HTR-8/SVneo (cell line): ENCODE measurements at regions not wholly inside any gene's neighbourhood (a gene's known extent, or its start where the extent isn't known, plus 50 kb on each side); places are given as distances from the start of the nearest gene placed in this dataset.

Experiments used
- DNase-seq: peaks from one replicate; pipeline ENCODE4 v3.0.0; 2011; ENCODE audit warnings: low spot score, mixed read lengths; ENCODE audit not compliant: insufficient read length
- FAIRE-seq: peaks from 2 replicates; lab custom pipeline; 2011; peaks lifted over from hg19 to GRCh38; lab: Jason Lieb, UNC

DNA sequence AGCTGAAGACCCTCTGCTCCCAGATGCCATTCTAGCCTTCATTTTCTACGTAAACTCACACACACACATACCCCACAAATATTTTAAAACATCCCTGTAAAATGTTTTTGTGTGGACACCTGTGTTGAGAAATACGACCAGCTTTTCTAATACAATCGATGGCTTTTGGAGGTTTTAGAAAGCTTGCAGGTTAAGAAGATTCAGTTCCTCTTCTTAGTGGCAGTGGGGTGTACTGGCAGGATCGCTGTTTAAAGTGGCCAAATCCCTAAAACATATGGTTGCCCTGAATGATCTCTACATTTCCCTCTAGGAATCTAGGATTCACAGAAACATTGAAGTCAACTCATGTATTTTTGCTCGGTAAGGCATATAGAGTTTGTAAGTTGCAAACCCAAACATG is 236.3 kb downstream of the NSG2 start:
- DNase-seq (no peak), FAIRE-seq (no peak)

DNA sequence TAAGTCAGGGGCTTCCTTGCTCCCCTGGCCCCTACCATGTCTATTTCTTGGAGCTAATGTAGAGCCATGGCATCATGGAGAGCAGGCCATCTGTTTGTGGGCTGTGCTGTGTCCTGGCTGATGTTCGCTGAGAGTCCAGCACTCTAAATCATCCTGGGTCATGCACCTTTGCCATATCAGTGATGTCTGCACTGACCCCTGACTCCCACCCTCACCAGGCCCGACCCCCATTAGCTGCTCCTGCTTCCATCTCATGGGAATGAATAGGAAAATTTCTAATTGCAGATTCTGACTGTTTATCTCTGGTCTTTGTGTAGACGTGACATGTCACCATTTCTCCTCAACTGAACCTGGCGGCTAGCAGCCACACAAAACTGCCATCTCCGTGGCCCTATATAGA is 236.9 kb downstream of the NSG2 start:
- DNase-seq, result no peak
- no peak for FAIRE-seq

DNA sequence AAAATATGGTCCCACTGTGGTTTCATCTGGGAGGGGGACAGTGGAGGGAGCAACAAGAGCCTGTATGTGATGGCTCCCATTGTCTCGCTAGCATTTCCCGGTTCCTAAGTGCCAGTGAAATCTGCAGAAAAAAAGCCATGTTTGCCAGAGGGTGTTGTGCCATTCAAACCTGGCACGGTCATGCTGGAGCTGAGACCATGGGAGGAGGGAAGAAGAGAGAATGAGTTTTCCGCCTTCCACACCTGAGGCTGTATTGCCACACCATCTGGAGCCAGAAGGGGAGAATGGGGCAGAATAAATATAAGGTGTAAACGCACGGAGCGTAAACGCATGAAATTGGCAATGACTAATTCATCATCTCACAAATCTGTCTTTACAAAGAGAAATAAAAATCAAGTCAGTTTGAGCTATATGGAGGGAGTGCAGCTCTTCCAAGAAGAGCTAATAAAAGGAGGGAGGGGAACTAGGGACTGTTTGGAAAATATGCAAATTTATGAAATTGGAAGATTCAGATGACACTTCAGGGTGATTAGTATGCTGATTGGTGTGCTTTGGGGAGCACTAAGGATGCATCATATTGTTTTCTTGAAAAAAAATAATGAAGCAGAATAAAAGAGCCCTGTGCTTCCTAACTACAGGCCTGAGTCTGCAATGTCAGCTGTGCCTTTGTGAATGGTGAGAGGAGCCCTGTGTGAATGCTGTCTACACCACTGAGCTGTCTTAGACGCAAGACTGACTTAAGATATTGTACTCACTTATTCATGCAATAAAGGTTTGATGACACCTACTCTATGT is 237.9 kb downstream of the NSG2 start:
- no peak for DNase-seq
- no peak for FAIRE-seq

DNA sequence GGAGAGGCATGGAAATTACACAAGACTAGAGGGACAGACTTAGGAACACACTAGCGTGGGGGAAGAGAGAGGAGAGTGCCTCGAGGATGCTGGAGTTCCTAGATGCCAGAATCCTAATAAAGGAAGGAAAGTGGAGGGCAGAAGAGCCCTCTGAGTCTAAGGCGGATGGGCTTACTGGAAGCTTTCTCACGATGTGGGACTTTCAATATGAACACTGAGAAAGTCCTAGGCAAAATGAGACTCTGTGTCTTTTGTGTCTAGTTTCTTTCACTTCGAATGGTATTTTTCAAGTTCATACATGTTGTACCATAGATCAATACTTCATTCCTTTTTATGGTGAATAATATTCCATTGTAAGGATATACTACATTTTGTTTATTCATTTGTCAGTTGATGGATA is 239.4 kb downstream of the NSG2 start:
- FAIRE-seq, result no peak
- DNase-seq, result no peak

DNA sequence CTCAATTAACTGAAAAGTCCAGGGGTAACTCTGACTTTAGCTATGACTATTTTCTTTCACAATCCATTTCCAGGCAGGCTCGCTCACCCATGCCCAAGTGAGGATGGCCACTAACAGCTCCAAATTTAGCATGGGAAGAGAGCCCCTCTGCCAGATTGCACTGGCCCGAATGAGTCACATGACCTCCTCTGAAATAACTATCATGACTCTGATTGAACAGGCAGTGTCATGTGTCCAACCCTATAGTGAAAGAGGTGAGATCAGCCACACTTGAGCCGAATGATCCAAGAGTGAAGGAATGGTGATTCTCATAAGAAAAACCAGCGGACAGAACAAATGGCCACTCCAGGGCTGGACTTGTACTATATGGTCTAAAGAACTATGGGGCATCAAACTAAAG is 242.3 kb downstream of the NSG2 start:
- DNase-seq (no peak), FAIRE-seq (no peak)

DNA sequence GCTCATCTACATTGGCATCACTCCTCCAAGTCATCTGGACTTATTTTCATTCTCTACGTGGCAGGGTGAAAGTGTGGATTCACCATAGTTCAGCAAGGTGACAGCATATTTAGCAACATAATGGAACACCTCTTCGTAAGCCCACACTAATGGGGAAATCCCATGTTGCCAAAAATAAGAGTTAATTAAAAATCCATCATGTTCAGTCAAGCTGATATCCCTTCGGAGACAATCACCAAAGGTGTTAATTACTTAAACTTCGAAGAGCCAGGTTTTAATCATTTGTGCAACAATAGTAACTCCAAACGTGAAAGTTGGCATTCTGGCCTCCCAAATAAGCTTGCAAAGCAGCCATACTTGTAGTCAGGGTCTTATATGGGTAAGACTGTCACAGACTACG is 242.9 kb downstream of the NSG2 start:
- DNase-seq, result no peak
- FAIRE-seq, result peak; percentile 52

DNA sequence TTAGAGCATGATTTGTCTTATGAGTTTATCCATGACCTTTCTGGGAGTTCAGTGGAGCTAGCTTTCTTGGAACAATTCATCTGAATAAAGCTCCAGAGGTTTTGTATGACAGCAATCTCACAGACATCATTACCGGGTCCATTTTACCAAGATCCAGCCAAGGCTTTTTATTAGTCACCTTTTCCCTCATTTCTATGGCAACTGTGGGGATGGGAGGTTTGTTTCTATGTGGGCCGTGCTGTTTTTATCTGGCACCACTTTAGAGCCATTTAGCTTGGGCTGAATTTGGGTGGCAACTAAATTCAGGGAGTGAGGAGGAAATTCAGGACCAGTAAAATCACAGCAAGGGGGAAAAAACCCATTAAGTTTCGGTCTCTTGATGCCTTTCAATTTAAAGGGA is 245.7 kb downstream of the NSG2 start:
- DNase-seq (no peak), FAIRE-seq (no peak)

DNA sequence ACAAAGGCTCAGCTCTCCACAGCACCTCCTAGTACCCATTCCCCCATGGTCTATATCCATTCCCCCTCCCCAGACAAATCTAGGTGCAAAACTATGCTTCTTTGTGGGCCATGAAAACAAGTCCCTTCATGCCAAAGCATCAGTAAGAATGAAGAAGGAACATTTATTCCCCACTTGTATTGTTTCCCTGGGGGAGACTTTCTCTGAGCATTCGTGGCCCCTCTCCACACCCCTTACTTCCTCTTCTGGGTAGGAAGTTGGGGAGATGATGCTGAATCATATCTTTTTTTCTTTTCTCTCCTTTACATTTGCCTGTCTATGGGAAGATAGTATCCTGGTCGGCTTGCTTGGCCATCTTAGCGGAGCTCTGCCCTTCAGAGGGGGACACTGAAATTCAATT is 246.8 kb downstream of the NSG2 start:
- FAIRE-seq (no peak), DNase-seq (no peak)

DNA sequence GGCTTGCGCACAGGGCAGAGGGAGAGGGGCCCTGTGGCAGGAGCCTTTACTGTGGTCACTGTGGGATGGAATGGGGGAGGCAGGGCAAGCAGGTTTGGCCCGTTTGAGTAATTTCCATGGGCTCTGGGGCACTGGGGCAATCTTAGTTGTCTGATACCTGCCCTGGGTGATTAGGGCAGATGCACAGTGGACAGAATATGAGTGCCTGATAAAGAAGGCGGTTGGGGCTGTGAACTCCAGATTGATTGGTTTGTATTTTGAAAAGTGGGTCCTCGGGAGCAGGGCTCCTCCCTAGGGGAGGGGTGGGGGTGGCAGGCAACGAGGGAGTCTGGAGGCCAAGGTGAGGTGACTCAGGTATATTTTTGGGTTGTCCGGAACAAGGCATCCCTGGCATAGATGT is 247.5 kb downstream of the NSG2 start:
- DNase-seq (no peak), FAIRE-seq (no peak)

DNA sequence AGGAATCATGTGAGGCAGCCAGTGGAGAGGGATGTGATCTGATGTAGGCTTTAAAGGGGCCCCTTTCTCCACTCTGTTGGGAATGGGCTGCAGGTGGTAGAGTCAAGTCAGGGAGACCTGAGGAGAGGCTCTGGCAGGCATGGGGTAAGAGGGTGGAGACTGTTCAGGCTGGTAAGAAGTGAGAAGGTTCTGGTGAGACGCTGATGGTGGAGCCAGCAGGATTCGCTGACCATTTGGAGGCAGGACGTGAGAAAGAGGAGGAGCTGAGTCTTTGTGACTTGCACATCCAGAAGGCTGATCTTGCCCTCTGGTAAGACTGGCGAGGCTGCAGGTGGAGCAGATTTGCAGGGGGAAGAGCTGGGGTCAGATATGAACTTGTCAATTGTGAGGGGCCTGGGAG is 248.0 kb downstream of the NSG2 start:
- FAIRE-seq (no peak), DNase-seq (no peak)

DNA sequence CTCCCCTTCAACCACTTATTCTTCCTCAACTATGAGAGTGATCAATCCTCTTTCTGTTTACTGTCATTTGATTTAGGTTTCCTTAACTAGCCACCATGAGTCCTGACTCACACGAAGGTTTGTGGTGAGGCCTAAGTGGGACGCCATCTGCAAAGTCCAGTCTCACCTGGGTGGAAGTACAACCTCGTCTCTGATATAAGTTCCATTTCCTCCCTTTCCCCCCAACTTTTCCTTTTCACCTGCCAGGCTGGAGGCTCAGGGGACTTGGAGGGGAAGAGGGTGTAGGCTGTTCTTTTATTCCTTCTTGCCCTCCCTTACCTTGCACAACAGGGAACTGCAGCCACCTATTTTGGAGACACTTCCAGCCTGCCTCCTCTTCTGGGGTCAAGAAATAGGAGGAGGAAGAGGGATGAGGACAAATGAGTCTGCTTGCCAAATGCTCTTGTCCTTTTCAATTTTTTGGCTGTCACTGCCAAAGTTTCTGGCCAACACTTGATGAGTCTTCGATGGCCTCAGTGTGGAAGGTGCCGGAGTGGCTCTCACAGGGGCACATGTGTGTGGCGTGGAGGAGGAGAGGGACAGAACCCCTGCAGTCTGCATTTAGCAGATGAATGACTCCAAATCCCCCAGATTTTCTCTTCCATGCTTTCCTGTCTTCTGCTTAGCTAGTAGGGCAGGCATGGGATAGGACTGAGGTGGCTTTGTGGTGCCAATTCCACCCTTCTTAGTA is 249.6 kb downstream of the NSG2 start:
- FAIRE-seq, result no peak
- DNase-seq, result no peak

DNA sequence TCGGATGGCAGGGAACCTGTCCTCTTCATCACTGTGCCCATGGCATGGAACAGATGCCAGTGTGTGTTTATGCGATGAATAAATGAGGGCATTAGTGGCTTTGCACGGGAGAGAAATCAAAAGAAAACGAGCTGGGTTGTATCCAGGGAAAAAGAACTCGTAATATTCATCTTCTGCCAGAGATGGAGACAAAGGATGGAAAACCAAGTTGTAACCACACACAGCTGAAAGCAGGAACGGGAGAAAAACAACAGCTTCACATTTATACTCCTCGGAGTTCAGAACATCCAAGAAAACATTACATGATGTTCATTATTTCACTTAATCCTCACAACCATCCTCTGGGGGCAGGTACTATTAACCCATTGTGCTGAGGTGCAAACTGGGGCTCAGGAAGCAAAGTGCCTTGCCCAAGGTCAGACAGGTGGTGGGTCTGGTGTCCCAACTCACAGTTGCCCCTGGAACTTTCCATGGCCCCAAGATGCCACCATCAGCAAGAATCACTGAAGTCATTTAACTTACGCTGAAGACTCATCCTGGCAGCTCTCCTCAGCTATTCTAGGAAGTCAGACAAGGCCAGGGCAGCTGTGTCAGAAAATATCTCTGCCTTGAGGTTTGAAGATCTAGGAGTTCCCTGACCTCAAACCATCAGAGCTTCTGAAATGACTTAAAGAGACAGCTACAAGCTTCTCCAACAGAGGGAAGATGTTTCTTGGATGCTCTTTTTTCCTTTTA is 250.4 kb downstream of the NSG2 start:
- FAIRE-seq (no peak), DNase-seq (no peak)

DNA sequence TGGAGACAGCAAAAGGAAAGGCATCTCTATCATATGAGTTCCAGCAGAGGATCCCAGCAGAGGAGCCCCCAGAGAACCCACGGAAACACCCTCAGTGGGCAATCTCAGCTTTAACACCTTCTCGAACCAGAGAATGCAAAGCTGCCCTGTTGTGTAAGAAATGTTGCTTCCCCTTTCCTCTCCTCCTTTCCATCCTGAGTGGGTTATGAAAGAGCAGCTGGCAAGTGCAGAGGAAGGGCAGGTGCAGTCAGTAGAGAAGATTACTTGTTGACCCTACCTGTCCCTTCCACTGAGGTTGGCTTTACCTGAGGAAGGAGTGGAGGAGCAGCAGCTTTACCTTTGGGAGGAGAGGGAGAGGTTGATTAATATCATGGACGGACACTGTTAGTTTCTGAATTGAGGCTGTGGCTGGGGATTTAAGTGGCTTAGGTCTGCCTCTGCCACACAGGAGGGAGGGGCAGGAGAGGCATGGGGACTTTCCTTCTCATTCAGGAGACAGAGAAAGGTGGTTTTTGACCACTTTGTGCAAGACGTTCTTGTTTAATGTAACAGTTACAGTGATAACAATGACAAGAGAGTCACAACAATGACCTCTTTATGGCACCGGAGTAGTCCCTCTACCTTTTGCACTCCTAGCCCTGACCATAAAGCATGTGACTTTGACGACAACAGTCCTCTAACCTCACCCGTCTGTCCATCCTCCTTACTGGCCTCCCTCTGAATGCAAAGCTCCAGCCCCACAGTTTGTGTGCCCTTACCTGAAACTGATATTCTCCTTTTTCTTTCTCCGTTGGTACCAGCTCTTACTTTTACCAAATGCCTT is 254.8 kb downstream of the NSG2 start:
- DNase-seq (no peak), FAIRE-seq (no peak)

DNA sequence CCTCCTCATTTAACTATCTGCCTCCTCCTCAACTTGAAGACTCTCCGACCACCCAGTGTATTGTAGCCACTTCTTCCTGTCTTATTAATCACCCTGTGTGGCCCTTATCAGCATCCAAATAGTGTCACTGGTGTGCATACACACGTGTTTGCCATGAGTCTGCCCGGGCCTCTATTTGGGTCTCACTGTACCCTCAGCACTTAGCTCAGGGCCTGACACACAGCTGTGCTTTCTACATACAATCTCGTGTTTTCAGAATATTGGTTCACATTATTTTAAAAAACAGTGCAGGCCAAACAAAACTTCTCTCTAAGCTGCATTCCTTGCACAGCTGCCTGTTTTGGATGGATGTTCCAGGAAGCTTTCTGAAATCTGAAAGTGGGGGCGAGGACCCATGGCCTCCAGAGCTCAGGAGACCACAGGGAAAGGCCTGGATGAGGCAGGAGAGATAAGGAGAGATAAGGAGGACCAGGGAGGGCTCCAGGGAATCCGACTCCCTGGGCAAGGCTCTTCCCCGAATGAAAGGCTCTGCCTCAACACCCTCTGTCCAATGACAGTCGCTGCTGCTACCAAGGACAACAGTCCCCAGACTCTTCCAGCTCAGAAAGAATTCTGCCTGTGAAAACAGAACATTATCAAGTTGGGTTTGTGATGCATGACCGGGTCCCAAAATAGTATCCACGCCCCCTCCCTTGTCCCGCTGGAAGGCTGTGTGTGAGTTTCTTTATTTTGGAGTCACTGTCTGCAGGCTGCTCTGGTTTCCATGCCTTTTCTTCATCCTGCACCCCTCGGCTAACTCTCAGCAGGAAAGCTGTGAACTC is 255.6 kb downstream of the NSG2 start:
- DNase-seq, result no peak
- FAIRE-seq, result no peak

DNA sequence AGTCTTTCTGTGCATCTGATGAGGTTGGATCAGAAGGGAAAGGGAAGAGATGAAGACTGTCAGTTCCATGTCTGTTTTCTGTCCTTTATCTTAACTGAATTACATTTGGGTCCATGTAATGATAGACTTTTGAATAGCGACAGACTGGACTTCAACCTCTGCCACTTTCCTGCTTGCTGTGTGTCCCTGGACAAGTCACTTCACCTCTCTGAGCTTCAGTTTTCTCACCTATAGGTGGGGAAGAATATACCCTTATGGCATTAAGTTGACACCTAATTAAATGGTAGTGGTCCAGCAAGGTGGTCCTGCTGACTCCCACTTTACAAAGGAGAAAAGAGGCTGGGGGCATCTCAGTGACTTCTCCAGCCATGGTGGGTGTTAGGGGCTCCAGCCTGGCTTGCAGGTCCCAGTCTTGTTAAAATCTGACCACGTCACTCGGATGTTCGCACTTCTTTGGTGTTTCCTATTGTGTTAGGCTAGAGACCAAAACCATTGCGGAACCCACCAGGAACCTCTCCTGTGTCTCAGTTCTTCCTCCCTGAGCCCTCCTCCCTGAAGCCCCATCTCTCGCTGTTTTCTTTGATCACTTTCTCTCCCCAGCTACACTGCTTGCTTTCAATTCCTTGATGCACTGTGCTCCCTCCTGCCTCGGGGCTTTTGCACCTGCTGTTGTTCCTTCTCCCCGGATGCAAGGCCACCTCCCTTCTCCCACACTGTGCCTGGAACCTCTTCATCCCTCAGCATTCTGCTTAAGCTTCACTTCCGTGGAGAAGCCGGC is 256.5 kb downstream of the NSG2 start:
- FAIRE-seq (no peak), DNase-seq (no peak)

DNA sequence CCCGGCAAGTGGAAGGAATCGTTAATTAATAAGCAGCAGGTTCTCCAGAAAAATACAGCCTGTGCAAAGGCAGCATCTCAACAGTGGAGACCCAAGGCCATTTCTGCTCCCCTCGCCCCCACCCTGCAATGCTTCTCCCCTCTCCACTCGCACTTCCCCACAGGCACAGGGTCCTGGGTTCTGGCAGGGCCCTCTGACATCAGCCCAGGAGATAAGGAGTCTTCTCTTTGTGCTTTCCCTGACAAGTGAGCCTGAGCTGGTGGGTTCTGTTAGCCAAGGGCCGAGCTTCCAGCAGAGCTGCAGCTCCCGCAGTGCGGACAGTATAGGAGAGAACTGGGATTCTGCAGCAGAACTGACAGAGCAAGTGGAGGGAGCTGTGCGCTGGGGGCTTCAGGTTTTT is 257.5 kb downstream of the NSG2 start:
- DNase-seq (no peak), FAIRE-seq (no peak)

DNA sequence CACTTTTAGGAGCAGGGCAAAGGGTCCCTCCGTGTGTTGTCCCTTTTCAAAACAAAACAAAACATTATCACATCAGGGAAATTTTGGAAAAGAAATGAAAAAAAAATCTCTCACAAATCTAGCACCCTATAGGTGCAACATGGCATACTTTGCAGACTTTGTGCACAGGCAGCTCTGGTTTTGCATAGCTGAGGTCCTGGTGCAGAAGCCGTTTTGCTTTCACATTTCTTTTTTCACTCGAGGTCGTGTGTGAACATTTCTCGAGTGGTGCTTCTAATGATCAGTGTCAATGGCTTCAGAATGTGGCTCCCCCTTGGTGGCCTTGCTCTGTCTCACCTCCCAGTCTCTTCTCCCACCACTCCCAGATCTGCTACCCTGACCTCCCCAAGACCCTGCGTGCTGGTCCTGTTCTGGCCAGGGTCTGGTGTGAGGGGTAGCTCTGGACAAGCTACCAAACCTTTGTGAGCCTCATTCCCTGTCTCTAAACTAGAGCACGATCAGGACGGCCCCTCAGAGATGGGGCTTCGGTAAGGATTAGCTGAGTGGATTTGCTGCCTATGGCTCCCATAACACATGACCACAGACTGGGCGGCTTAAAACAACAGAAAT is 258.0 kb downstream of the NSG2 start:
- FAIRE-seq (no peak), DNase-seq (no peak)

DNA sequence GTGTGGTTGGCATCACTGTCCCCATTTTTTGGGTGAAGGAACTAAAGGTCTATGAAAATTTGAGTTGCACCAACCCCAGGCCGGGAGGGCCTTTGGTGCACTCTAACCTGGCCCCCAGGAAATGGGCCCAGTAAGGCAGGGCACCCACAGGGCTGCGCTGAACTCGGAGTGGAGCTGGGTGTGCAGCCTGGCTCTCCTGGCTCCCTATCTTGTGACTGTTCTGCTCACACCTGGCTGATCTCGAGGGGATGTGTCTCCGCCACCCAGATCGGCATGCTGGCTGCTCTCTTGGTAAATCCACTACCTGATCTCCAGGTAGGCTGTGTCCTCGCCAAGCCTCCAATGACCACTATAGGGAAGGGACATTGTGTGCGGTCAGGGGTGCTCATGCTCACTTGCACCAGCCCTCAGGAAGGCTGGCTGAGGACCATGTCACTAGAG is 259.8 kb downstream of the NSG2 start:
- DNase-seq (no peak), FAIRE-seq (no peak)
